Activated CD8-positive, alpha-beta T cell treated with anti-CD3 and anti-CD28 coated beads for 36 hours (primary cell): ENCODE measurements at regions not wholly inside any gene's neighbourhood (a gene's known extent, or its start where the extent isn't known, plus 50 kb on each side); places are given as distances from the start of the nearest gene placed in this dataset.
"Not testable (repeated sequence)": the region's sequence is repeated elsewhere in the genome, so short reads cannot be mapped to it uniquely, and the experiment has no call there.

Experiments
- ATAC-seq: fragments of 200-7000 bp; cut with Tn5 transposase; one replicate; pipeline ENCODE4 v1.10.0; 2021; ENCODE audit warnings: mild to moderate bottlenecking, moderate library complexity
- CTCF ChIA-PET: fragments of 350-600 bp; sonication (Branson Sonifier 250); formaldehyde crosslinking; loops from one replicate; lab custom pipeline; 2021; ENCODE audit warnings: antibody characterized with exemption; lab: Charles Lee
- POLR2A ChIA-PET: fragments of 350-600 bp; sonication (Branson Sonifier 250); formaldehyde crosslinking; loops from one replicate; lab custom pipeline; 2021; ENCODE audit warnings: antibody characterized with exemption; lab: Charles Lee
- DNase-seq: peaks from one replicate; pipeline ENCODE4 v3.0.0-alpha.2; 2020
- H3K27ac Mint-ChIP-seq: one replicate; pipeline ENCODE4 v1.8.0; 2021; ENCODE audit warnings: mild to moderate bottlenecking, mixed read lengths
- H3K27me3 Mint-ChIP-seq: one replicate; pipeline ENCODE4 v1.8.0; 2021; ENCODE audit warnings: mixed read lengths
- H3K36me3 Mint-ChIP-seq: one replicate; pipeline ENCODE4 v1.8.0; 2021; ENCODE audit warnings: low read depth, mixed read lengths
- H3K4me1 Mint-ChIP-seq: one replicate; pipeline ENCODE4 v1.8.0; 2021; ENCODE audit warnings: low read depth, mixed read lengths
- H3K4me3 Mint-ChIP-seq: one replicate; pipeline ENCODE4 v1.8.0; 2021; ENCODE audit warnings: mild to moderate bottlenecking, moderate library complexity, mixed read lengths
- H3K9me3 Mint-ChIP-seq: one replicate; pipeline ENCODE4 v1.8.0; 2021; ENCODE audit warnings: mixed read lengths
- CTCF ChIP-seq: fragments of 200-600 bp; IDR thresholded peaks from one replicate; pipeline ENCODE4 v1.8.0; 2022; ENCODE audit warnings: antibody characterized with exemption, mild to moderate bottlenecking
- intact Hi-C: fragments of 100-400 bp; cut with micrococcal nuclease; formaldehyde crosslinking; loops from one replicate; pipeline ENCODE4 v1.10.0; 2022

DNA sequence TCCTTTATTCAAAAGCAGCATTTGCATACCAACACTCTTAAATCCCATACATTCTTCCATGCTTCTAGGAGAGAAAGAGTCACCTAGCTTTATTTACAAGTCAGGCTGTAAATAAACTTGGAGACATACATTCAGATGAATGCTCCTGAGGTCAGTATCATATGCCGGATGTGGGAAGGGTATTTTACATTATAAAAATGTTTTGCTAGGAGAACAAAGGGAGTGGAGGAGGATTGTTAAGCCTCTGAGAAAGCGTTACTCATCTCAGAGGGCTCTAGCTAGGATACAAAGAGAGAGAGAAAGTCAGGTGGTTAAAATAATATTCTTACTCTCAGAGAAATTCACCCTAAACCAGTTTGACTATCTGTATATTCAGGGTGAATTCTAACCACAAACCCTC is 300.9 kb upstream of the NPSR1 start:
- TF ChIP-seq CTCF, result no peak
- H3K27me3 Mint-ChIP-seq, result no peaks in the 10 kb centered on the region
- no peak overlapping the region for H3K27ac Mint-ChIP-seq
- ATAC-seq, result no peak
- H3K9me3 Mint-ChIP-seq, result no peaks in the 10 kb centered on the region
- ChIA-PET POLR2A (no interaction called here), CTCF (interaction anchor here (0.9 kb wide), 1 partner anchor 115 kb away, joined by 3 read pairs; no protein-coding TSS in a partner anchor)
- no peaks in the 10 kb centered on the region for H3K36me3 Mint-ChIP-seq
- no peak overlapping the region for H3K4me3 Mint-ChIP-seq
- no peak for DNase-seq
- no peaks in the 10 kb centered on the region for H3K4me1 Mint-ChIP-seq
- intact Hi-C loops, result no loop called here

DNA sequence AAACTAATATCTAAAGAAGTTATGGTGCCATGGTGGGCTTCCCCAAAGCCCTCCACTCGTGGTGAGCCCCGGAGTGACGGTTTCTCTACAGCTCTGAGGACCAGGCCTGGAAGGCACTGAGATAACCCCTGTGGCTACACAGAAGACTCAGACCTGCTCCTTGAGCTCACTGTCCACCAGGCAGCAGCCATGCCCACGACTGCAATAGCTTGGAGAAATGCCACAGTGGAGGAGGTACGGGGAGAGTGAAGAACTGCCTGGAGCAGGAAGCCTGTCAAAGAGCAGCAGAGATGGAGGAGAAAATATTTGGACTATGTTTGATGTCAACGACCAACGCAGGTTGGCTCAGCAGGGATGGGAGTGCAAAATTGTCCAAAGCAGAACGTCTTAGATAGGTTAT is 300.1 kb upstream of the NPSR1 start:
- H3K9me3 Mint-ChIP-seq, result no peaks in the 10 kb centered on the region
- H3K27me3 Mint-ChIP-seq, result no peaks in the 10 kb centered on the region
- no peak for TF ChIP-seq CTCF
- H3K27ac Mint-ChIP-seq, result no peak overlapping the region
- ChIA-PET CTCF (interaction anchor here (1.2 kb wide), 1 partner anchor 40 kb away, joined by 3 read pairs; no protein-coding TSS in a partner anchor), POLR2A (no interaction called here)
- no peak overlapping the region for H3K4me3 Mint-ChIP-seq
- no peaks in the 10 kb centered on the region for H3K4me1 Mint-ChIP-seq
- ATAC-seq (no peak), DNase-seq (no peak)
- no peaks in the 10 kb centered on the region for H3K36me3 Mint-ChIP-seq
- intact Hi-C loops, result no loop called here

DNA sequence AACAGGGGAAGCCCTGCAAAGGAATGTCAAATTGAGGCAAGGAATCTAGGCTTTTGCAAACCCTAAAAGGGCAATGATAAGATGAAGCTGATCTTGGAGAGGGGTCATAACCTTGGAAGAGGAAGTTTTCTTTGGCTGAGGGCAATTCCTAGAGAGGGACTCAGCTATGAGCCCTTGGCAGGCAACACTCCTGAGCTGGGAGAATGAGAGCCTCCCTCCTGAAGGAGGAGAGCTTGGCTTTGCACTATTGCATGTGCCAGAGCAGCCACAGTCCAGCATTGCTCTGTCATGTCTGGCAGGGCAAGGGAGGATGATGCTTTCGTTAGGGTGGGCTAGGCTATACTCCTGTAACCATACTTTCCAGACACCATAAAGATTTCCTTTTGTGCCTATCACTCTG is 299.4 kb upstream of the NPSR1 start:
- DNase-seq, intact Hi-C loops, H3K27me3 Mint-ChIP-seq, H3K36me3 Mint-ChIP-seq, H3K9me3 Mint-ChIP-seq, H3K4me1 Mint-ChIP-seq, H3K4me3 Mint-ChIP-seq, ATAC-seq, POLR2A ChIA-PET, H3K27ac Mint-ChIP-seq: not testable (repeated sequence)
- CTCF ChIA-PET, result interaction anchor here (1.2 kb wide), 1 partner anchor 41 kb away, joined by 3 read pairs; no protein-coding TSS in a partner anchor

- Mint-ChIP-seq H3K27me3 (no peaks in the 10 kb centered on the region), H3K27ac (no peak overlapping the region), H3K9me3 (no peaks in the 10 kb centered on the region), H3K4me1 (no peaks in the 10 kb centered on the region), H3K36me3 (no peaks in the 10 kb centered on the region), H3K4me3 (no peak overlapping the region)
- ChIA-PET CTCF (no interaction called here), POLR2A (interaction anchor here (0.6 kb wide), 1 partner anchor 18 kb away, joined by 3 read pairs; no protein-coding TSS in a partner anchor)
- DNase-seq (no peak), ATAC-seq (no peak)
- intact Hi-C loops, result no loop called here
- TF ChIP-seq CTCF, result no peak
These were observed 296.3 kb upstream of the NPSR1 start for GRCh38 chr7:34361663-34362250.

- Mint-ChIP-seq H3K36me3 (no peaks in the 10 kb centered on the region), H3K4me3 (no peak overlapping the region), H3K27me3 (no peaks in the 10 kb centered on the region), H3K4me1 (no peaks in the 10 kb centered on the region), H3K9me3 (no peaks in the 10 kb centered on the region), H3K27ac (no peak overlapping the region)
- DNase-seq (no peak), ATAC-seq (no peak)
- ChIA-PET POLR2A (no interaction called here), CTCF (no interaction called here)
- intact Hi-C loops, result no loop called here
- no peak for TF ChIP-seq CTCF
These were observed 295.4 kb upstream of the NPSR1 start for GRCh38 chr7:34362621-34363020.
